Hepatocyte (in vitro differentiated cells): ENCODE measurements at regions not wholly inside any gene's neighbourhood (a gene's known extent, or its start where the extent isn't known, plus 50 kb on each side); places are given as distances from the start of the nearest gene placed in this dataset.

Source experiments
- DNase-seq: peaks from one replicate; pipeline ENCODE4 v3.0.0-alpha.2; 2016; ENCODE audit warnings: low spot score
- H2AFZ ChIP-seq: fragments of 200-600 bp; sonication (generic); 2 replicates; pipeline ENCODE4 v1.6.0; 2016; ENCODE audit warnings: antibody characterized with exemption, mild to moderate bottlenecking
- H3K27ac ChIP-seq: fragments of 200-600 bp; sonication (generic); 2 replicates; pipeline ENCODE4 v1.5.1; 2016; ENCODE audit warnings: mild to moderate bottlenecking
- H3K27me3 ChIP-seq: fragments of 200-600 bp; sonication (generic); 2 replicates; pipeline ENCODE4 v1.6.1; 2016
- H3K36me3 ChIP-seq: fragments of 200-600 bp; sonication (generic); replicated peaks from 2 replicates; pipeline ENCODE4 v1.5.1; 2016; ENCODE audit warnings: low read depth; ENCODE audit not compliant: insufficient read depth
- H3K4me1 ChIP-seq: fragments of 200-600 bp; sonication (generic); 2 replicates; pipeline ENCODE4 v1.5.1; 2016; ENCODE audit warnings: mild to moderate bottlenecking, moderate library complexity; ENCODE audit not compliant: insufficient read depth
- H3K4me2 ChIP-seq: fragments of 200-600 bp; sonication (generic); 2 replicates; pipeline ENCODE4 v1.6.0; 2016
- H3K4me3 ChIP-seq: fragments of 200-600 bp; sonication (generic); 2 replicates; pipeline ENCODE4 v1.5.1; 2016; ENCODE audit warnings: mild to moderate bottlenecking
- H3K79me2 ChIP-seq: fragments of 200-600 bp; sonication (generic); 2 replicates; pipeline ENCODE4 v1.6.0; 2017; ENCODE audit warnings: mild to moderate bottlenecking
- H3K9me2 ChIP-seq: fragments of 200-600 bp; sonication (generic); replicated peaks from 2 replicates; pipeline ENCODE4 v1.6.0; 2017; ENCODE audit warnings: mild to moderate bottlenecking; ENCODE audit not compliant: insufficient read depth
- H3K9me3 ChIP-seq: fragments of 200-600 bp; sonication (generic); 2 replicates; pipeline ENCODE4 v1.5.1; 2016; ENCODE audit warnings: low read depth, mild to moderate bottlenecking
- H4K20me1 ChIP-seq: fragments of 200-600 bp; sonication (generic); 2 replicates; pipeline ENCODE4 v1.6.0; 2016; ENCODE audit warnings: mild to moderate bottlenecking; ENCODE audit not compliant: insufficient read depth, poor library complexity, severe bottlenecking
- EZH2 ChIP-seq: fragments of 200-600 bp; sonication (generic); IDR thresholded peaks from 2 replicates; pipeline ENCODE4 v1.6.1; 2016; ENCODE audit warnings: antibody characterized with exemption, mild to moderate bottlenecking, borderline replicate concordance
- EZH2phosphoT487 ChIP-seq: fragments of 200-600 bp; sonication (generic); IDR thresholded peaks from one replicate; pipeline ENCODE4 v1.6.1; 2018; ENCODE audit warnings: antibody characterized with exemption, mild to moderate bottlenecking, low read depth, moderate library complexity; ENCODE audit not compliant: unreplicated experiment, severe bottlenecking
- WGBS: methylation state at CpG from one replicate; pipeline ENCODE4 v1.1.6; 2016; ENCODE audit warnings: low lambda C conversion rate; ENCODE audit errors: missing lambda C conversion rate; 5-methylcytosine and 5-hydroxymethylcytosine counted together
- TF ChIP-seq, protein P1 (sequence below): fragments of 200-600 bp; sonication (generic); IDR thresholded peaks from 2 replicates; pipeline ENCODE4 v1.5.1; 2016; ENCODE audit warnings: antibody characterized with exemption, mild to moderate bottlenecking; ENCODE audit not compliant: poor library complexity

DNA sequence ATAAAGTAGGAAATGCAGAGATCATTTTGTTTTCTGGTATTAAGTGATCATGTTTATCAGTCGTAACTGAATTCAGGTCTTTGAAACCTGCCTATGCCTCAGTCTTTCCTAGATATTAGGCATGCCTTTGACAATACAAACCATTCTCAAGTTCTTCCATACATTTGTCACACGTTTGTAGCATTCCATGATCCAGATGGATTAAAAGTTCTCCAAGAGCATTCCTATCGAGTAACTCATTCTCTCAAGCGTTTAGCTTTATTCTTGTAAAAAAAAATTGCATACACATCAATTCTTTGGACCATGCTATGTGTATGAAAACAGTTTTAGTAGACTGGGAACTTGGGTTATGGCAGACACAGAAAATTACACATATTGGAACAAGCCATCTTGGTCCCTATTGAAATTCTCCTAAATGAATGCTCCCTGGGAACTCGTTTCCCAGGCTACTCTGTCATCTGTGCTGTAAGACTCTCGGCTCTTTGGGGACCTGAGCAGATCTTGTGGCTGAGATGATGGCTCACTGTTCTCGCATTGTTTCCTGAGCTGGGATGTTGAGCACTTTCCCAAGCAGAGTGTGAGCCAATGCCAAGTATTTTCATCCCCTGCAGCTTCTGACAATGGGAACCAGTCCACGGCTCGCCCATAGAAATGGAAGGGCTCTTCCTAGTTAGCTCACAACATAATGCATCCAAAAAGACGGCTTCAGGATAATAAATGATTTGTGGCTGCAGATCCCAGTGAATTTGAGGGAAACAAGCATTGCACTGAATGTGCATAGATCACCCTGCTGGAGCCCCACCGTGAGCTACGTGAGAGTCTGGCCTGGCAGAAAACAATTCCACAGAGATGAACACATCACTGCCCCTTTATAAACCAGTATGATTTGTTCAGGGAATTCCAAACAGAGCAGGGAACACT lies 230.2 kb downstream of the IRX1 start:
- Histone ChIP-seq H2AFZ (no peak overlapping the region), H3K27ac (no peak overlapping the region), H3K27me3 (no peaks in the 10 kb centered on the region), H4K20me1 (no peaks in the 10 kb centered on the region), H3K4me2 (no peak overlapping the region), H3K9me3 (no peaks in the 10 kb centered on the region), H3K4me3 (no peak overlapping the region), H3K79me2 (no peaks in the 10 kb centered on the region), H3K9me2 (no peaks in the 10 kb centered on the region), H3K4me1 (no peaks in the 10 kb centered on the region), H3K36me3 (no peaks in the 10 kb centered on the region)
- DNase-seq: no peak
- 76% methylated on average over 12 of the region's 12 CpGs for WGBS
- no peak for TF ChIP-seq EZH2
- TF ChIP-seq, protein P1, sequence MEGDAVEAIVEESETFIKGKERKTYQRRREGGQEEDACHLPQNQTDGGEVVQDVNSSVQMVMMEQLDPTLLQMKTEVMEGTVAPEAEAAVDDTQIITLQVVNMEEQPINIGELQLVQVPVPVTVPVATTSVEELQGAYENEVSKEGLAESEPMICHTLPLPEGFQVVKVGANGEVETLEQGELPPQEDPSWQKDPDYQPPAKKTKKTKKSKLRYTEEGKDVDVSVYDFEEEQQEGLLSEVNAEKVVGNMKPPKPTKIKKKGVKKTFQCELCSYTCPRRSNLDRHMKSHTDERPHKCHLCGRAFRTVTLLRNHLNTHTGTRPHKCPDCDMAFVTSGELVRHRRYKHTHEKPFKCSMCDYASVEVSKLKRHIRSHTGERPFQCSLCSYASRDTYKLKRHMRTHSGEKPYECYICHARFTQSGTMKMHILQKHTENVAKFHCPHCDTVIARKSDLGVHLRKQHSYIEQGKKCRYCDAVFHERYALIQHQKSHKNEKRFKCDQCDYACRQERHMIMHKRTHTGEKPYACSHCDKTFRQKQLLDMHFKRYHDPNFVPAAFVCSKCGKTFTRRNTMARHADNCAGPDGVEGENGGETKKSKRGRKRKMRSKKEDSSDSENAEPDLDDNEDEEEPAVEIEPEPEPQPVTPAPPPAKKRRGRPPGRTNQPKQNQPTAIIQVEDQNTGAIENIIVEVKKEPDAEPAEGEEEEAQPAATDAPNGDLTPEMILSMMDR: no peak
- no peak for TF ChIP-seq EZH2phosphoT487

DNA sequence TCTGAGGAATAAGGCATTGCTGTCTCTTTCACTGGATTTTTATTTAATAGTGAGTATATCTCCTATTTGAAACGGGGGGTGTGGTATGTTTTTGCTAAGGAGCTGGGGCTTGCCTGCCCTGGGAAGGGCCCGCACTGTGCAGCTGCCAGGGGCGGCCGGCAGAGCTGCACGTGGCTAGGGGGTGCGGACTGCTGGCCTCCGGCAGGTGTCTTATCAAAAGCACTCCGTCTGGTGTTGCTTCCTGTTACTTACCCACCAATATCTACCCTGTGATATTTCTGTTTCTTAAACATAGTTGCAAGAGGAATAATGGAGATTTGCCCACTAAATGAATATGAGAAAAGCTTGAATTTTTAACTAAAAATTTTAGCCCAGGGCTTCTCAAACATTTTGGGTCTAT lies 232.0 kb downstream of the IRX1 start:
- Histone ChIP-seq H3K27ac (no peak overlapping the region), H3K36me3 (no peaks in the 10 kb centered on the region), H3K27me3 (no peaks in the 10 kb centered on the region), H3K9me2 (no peaks in the 10 kb centered on the region), H3K79me2 (no peaks in the 10 kb centered on the region), H3K4me2 (no peak overlapping the region), H2AFZ (no peak overlapping the region), H3K4me3 (no peak overlapping the region), H3K4me1 (no peaks in the 10 kb centered on the region), H4K20me1 (no peaks in the 10 kb centered on the region), H3K9me3 (no peaks in the 10 kb centered on the region)
- WGBS: 72% methylated on average over 8 of the region's 8 CpGs
- TF ChIP-seq EZH2 (no peak), EZH2phosphoT487 (no peak)
- TF ChIP-seq, protein P1: no peak
- no peak for DNase-seq

DNA sequence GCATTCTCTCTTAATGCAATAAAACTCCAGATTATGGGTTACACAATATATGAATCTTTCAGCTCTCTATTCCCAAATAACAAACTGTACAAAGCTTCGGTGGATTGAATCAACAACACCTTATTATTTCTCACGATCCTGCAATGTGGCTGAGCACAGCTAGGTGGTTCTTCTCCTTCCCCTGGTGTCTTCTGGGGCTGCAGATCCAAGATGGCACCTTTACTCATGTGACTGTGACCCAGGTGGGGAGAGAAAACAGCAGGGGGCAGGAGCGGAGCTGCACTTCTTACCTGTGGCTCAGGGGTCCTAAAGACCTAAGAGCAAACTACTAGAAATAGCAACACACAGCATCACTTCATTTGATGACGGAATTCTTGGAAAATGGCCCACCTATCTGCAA lies 233.1 kb downstream of the IRX1 start:
- Histone ChIP-seq H3K4me3 (no peak overlapping the region), H3K36me3 (no peaks in the 10 kb centered on the region), H3K27me3 (no peaks in the 10 kb centered on the region), H3K9me3 (no peaks in the 10 kb centered on the region), H3K79me2 (no peaks in the 10 kb centered on the region), H3K4me1 (no peaks in the 10 kb centered on the region), H3K4me2 (no peak overlapping the region), H3K9me2 (no peaks in the 10 kb centered on the region), H4K20me1 (no peaks in the 10 kb centered on the region), H2AFZ (no peak overlapping the region), H3K27ac (no peak overlapping the region)
- TF ChIP-seq, protein P1: no peak
- TF ChIP-seq EZH2phosphoT487 (no peak), EZH2 (no peak)
- DNase-seq: no peak
- WGBS: 83% methylated on average over 4 of the region's 4 CpGs
